ENCODE measurements at regions not wholly inside any gene's neighbourhood (a gene's known extent, or its start where the extent isn't known, plus 50 kb on each side); places are given as distances from the start of the nearest gene placed in this dataset.
"Not testable (repeated sequence)": the region's sequence is repeated elsewhere in the genome, so short reads cannot be mapped to it uniquely, and the experiment has no call there.

GRCh38 chrX:132302687-132303086, 83.4 kb upstream of the RAP2C start:
- H3K4me3 ChIP-seq; H3K4me1 ChIP-seq (replicated peaks in 1 of 2); in situ Hi-C loops (cut with MboI; ENCODE audit: low pct_unique_long_range_greater_than_20kb in 2 of 9, low sequenced_read_pairs in 9 of 9, unreplicated experiment in 9 of 9); H3K27ac ChIP-seq; ATAC-seq (replicated peaks in 6 of 8): not testable (repeated sequence)
- 64 to 100% (median 87%) methylated on average over 1 to 3 of the region's 3 CpGs; no CpG with 5 or more reads in 6 of the 10 experiments for WGBS, 10 experiments

GRCh38 chrX:132294776-132295495, 75.7 kb upstream of the RAP2C start:
- in situ Hi-C loops (cut with MboI; ENCODE audit: low pct_unique_long_range_greater_than_20kb in 2 of 9, low sequenced_read_pairs in 9 of 9, unreplicated experiment in 9 of 9), result loop anchor here in 3 of 9 experiments (25.0 kb wide), 2 partner anchors 292 to 317 kb away; no protein-coding TSS in a partner anchor
- no peak for ATAC-seq (replicated peaks in 6 of 8)
- 0 to 100% (median 89%) methylated on average over 1 to 2 of the region's 2 CpGs; no CpG with 5 or more reads in 6 of the 10 experiments for WGBS, 10 experiments

GRCh38 chrX:132294192-132294591, 74.9 kb upstream of the RAP2C start:
- H3K4me3 ChIP-seq, result no peak overlapping the region
- in situ Hi-C loops (cut with MboI; ENCODE audit: low pct_unique_long_range_greater_than_20kb in 2 of 9, low sequenced_read_pairs in 9 of 9, unreplicated experiment in 9 of 9), result loop anchor here in 3 of 9 experiments (25.0 kb wide), 2 partner anchors 293 to 318 kb away; no protein-coding TSS in a partner anchor
- WGBS, 10 experiments, result 36 to 100% (median 83%) methylated on average over 1 of the region's 1 CpG; no CpG with 5 or more reads in 7 of the 10 experiments
- no peaks in the 10 kb centered on the region for H3K4me1 ChIP-seq (replicated peaks in 1 of 2)
- H3K27ac ChIP-seq, result no peak overlapping the region
- no peak for ATAC-seq (replicated peaks in 6 of 8)

More at GRCh38 chrX:132294776-132295495, 75.7 kb upstream of the RAP2C start:
- H3K4me1 ChIP-seq (replicated peaks in 1 of 2), result no peaks in the 10 kb centered on the region
- no peak overlapping the region for H3K27ac ChIP-seq
- no peak overlapping the region for H3K4me3 ChIP-seq

DNA sequence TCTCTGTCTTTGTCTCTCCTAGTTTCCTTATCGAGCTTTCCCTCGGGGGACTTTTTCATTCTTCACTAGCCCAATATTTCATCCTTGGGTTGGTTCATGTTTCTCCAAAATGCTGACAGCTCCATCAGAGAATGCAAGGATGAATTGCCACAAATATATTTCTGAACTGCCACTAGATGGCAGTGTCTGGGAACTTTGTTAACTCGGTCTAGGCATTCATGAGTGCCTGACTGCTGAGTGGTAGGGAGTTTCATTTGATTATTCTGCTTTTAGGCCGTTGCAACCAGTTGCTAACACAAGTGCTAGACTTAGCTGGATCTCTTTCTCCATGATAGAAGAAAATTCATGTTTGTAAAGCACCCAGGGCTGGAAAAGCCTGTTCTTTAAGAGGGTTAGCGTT, 73.5 kb upstream of the RAP2C start:
- Histone ChIP-seq H3K4me3 (no peak overlapping the region), H3K27ac (no peak overlapping the region), H3K4me1 (replicated peaks in 1 of 2) (no peaks in the 10 kb centered on the region)
- 0 to 33% (median 13%) methylated on average over 1 to 4 of the region's 5 CpGs; no CpG with 5 or more reads in 3 of the 10 experiments for WGBS, 10 experiments
- in situ Hi-C loops (cut with MboI; ENCODE audit: low pct_unique_long_range_greater_than_20kb in 2 of 9, low sequenced_read_pairs in 9 of 9, unreplicated experiment in 9 of 9), result loop anchor here in 3 of 9 experiments (25.0 kb wide), 2 partner anchors 295 to 320 kb away; no protein-coding TSS in a partner anchor
- ATAC-seq (replicated peaks in 6 of 8), result peak; percentile 49 to 85 (median 58)

- WGBS, 10 experiments, result 80% methylated on average over 1 of the region's 2 CpGs; no CpG with 5 or more reads in 9 of the 10 experiments
- Histone ChIP-seq H3K4me3 (no peak overlapping the region), H3K27ac (no peak overlapping the region), H3K4me1 (replicated peaks in 1 of 2) (no peaks in the 10 kb centered on the region)
- no peak for ATAC-seq (replicated peaks in 6 of 8)
- in situ Hi-C loops (cut with MboI; ENCODE audit: low pct_unique_long_range_greater_than_20kb in 2 of 9, low sequenced_read_pairs in 9 of 9, unreplicated experiment in 9 of 9), result loop anchor here in 3 of 9 experiments (25.0 kb wide), 2 partner anchors 309 to 334 kb away; no protein-coding TSS in a partner anchor
Observed at GRCh38 chrX:132277953-132278614, 58.8 kb upstream of the RAP2C start.

GRCh38 chrX:132272826-132273225, 53.6 kb upstream of the RAP2C start:
- Histone ChIP-seq H3K4me1 (replicated peaks in 1 of 2) (no peaks in the 10 kb centered on the region), H3K4me3 (no peak overlapping the region), H3K27ac (no peak overlapping the region)
- in situ Hi-C loops (cut with MboI; ENCODE audit: low pct_unique_long_range_greater_than_20kb in 2 of 9, low sequenced_read_pairs in 9 of 9, unreplicated experiment in 9 of 9), result no loop called here
- ATAC-seq (replicated peaks in 6 of 8), result no peak
- WGBS, 10 experiments, result 0 to 100% (median 100%) methylated on average over 1 of the region's 1 CpG; no CpG with 5 or more reads in 7 of the 10 experiments

- in situ Hi-C loops (cut with MboI; ENCODE audit: low pct_unique_long_range_greater_than_20kb in 2 of 9, low sequenced_read_pairs in 9 of 9, unreplicated experiment in 9 of 9), result no loop called here
- peak in 3 of 8 experiments; percentile 62 to 68 (median 67) for ATAC-seq (replicated peaks in 6 of 8)
- WGBS, 10 experiments, result 0 to 82% (median 14%) methylated on average over 1 to 3 of the region's 3 CpGs; no CpG with 5 or more reads in 6 of the 10 experiments
- no peak overlapping the region for H3K4me3 ChIP-seq
- no peak overlapping the region for H3K27ac ChIP-seq
- no peaks in the 10 kb centered on the region for H3K4me1 ChIP-seq (replicated peaks in 1 of 2)
Observed at GRCh38 chrX:132271311-132271778, 52.1 kb upstream of the RAP2C start.

DNA sequence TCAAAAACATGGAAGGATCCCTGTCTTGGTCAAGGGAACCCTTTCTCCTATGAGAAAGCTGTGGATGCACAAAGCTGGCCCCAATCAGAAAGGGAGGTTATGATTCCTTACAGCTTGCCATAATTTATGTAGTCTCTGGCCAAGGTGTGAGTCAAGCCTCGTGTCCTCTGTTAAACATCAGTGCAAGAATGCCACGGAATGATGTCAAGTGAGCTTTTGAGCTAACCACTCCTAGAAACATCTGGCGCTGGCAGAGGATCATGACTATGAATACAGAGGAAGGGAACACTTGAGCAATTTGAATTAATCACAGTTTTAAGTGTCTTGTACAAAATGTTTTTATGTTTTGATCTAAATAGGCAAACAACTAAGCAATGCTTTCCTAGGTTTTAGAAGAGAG, 51.5 kb upstream of the RAP2C start:
- Histone ChIP-seq H3K4me3 (no peak overlapping the region), H3K4me1 (replicated peaks in 1 of 2) (no peaks in the 10 kb centered on the region), H3K27ac (no peak overlapping the region)
- ATAC-seq (replicated peaks in 6 of 8), result peak in 3 of 8 experiments; percentile 94 to 96 (median 94)
- in situ Hi-C loops (cut with MboI; ENCODE audit: low pct_unique_long_range_greater_than_20kb in 2 of 9, low sequenced_read_pairs in 9 of 9, unreplicated experiment in 9 of 9), result no loop called here
- WGBS, 10 experiments, result 0 to 39% (median 0%) methylated on average over 1 to 3 of the region's 3 CpGs; no CpG with 5 or more reads in 7 of the 10 experiments

GRCh38 chrX:132270021-132270420, 50.8 kb upstream of the RAP2C start:
- ATAC-seq (replicated peaks in 6 of 8), result no peak
- in situ Hi-C loops (cut with MboI; ENCODE audit: low pct_unique_long_range_greater_than_20kb in 2 of 9, low sequenced_read_pairs in 9 of 9, unreplicated experiment in 9 of 9), result no loop called here
- 75% methylated on average over 2 of the region's 2 CpGs; no CpG with 5 or more reads in 9 of the 10 experiments for WGBS, 10 experiments
- Histone ChIP-seq H3K27ac (no peak overlapping the region), H3K4me3 (no peak overlapping the region), H3K4me1 (replicated peaks in 1 of 2) (no peaks in the 10 kb centered on the region)
